ENCODE measurements at regions not wholly inside any gene's neighbourhood (a gene's known extent, or its start where the extent isn't known, plus 50 kb on each side); places are given as distances from the start of the nearest gene placed in this dataset.

DNA sequence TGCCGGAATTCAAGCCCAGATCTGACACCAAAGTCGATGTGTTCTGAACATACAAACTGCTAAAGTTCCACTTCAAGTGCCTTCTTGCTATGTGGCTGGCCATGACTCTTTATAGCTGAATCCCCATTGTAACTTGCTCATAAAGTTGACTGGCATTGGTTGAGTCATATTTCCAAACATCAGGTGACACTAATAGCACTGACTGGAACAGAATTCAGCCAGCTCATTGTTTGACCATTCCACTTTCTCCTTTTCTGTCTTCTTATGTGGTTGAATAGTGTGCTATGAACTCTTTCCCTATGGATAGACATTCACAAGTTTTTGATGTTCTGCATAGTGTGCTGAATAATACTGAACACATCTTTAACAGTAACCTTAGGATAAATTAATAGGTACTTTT lies 266.2 kb upstream of the ZFP64 start:
- no peaks in the 10 kb centered on the region for H3K9me2 ChIP-seq (ENCODE audit: insufficient read depth, low read length)
- H3K4me3 ChIP-seq (ENCODE audit: low read depth, low read length, poor library complexity, severe bottlenecking), result no peak overlapping the region
- CTCF ChIA-PET (ENCODE audit: unreplicated experiment), result no interaction called here
- BruUV-seq (replicated peaks), result no TSS peak
- no peak overlapping the region for H2AFZ ChIP-seq (ENCODE audit: low read length)
- no peaks in the 10 kb centered on the region for H4K20me1 ChIP-seq (ENCODE audit: insufficient read depth, low read length)
- H3K27ac ChIP-seq (ENCODE audit: low read depth, low read length, poor library complexity, severe bottlenecking), result no peak overlapping the region
- intact Hi-C loops (cut with micrococcal nuclease; ENCODE audit: unreplicated experiment), result no loop called here
- POLR2A ChIA-PET, result no interaction called here
- no peaks in the 10 kb centered on the region for H3K36me3 ChIP-seq (ENCODE audit: insufficient read depth, low read length)
- no peak overlapping the region for H3K4me2 ChIP-seq (ENCODE audit: low read length)
- H3K9me3 ChIP-seq (ENCODE audit: low read length), result no peaks in the 10 kb centered on the region
- H3K79me2 ChIP-seq (ENCODE audit: insufficient read depth, low read depth, low read length), result no peaks in the 10 kb centered on the region
- H3K4me1 ChIP-seq (ENCODE audit: insufficient read depth, low read length, poor library complexity, severe bottlenecking), result no peaks in the 10 kb centered on the region
- DNase-seq (ENCODE audit: low spot score), result no peak
- no peak for TF ChIP-seq EZH2phosphoT487 (IDR thresholded peaks at IDR 0.05; ENCODE audit: borderline replicate concordance, low read depth, low read length)
- no peak for TF ChIP-seq CTCF (conservative IDR thresholded peaks at IDR 0.05; ENCODE audit: low read length)

- ChIA-PET CTCF (ENCODE audit: unreplicated experiment) (no interaction called here), POLR2A (no interaction called here)
- Histone ChIP-seq H3K9me2 (ENCODE audit: insufficient read depth, low read length) (no peaks in the 10 kb centered on the region), H3K4me2 (ENCODE audit: low read length) (no peak overlapping the region), H3K4me3 (ENCODE audit: low read depth, low read length, poor library complexity, severe bottlenecking) (no peak overlapping the region), H3K9me3 (ENCODE audit: low read length) (no peaks in the 10 kb centered on the region), H3K36me3 (ENCODE audit: insufficient read depth, low read length) (no peaks in the 10 kb centered on the region), H3K4me1 (ENCODE audit: insufficient read depth, low read length, poor library complexity, severe bottlenecking) (no peaks in the 10 kb centered on the region), H3K79me2 (ENCODE audit: insufficient read depth, low read depth, low read length) (no peaks in the 10 kb centered on the region), H2AFZ (ENCODE audit: low read length) (no peak overlapping the region), H3K27ac (ENCODE audit: low read depth, low read length, poor library complexity, severe bottlenecking) (no peak overlapping the region), H4K20me1 (ENCODE audit: insufficient read depth, low read length) (no peaks in the 10 kb centered on the region)
- BruUV-seq (replicated peaks), result no TSS peak
- intact Hi-C loops (cut with micrococcal nuclease; ENCODE audit: unreplicated experiment), result no loop called here
- TF ChIP-seq EZH2phosphoT487 (IDR thresholded peaks at IDR 0.05; ENCODE audit: borderline replicate concordance, low read depth, low read length), result no peak
- no peak for TF ChIP-seq CTCF (conservative IDR thresholded peaks at IDR 0.05; ENCODE audit: low read length)
- DNase-seq (ENCODE audit: low spot score), result no peak
Measured at GRCh38 chr20:52454660-52455059, 263.1 kb upstream of the ZFP64 start.

GRCh38 chr20:52448513-52449232 lies 257.1 kb upstream of the ZFP64 start:
- H2AFZ ChIP-seq (ENCODE audit: low read length), result no peak overlapping the region
- no peaks in the 10 kb centered on the region for H3K9me2 ChIP-seq (ENCODE audit: insufficient read depth, low read length)
- ChIA-PET POLR2A (interaction anchor here (0.5 to 0.7 kb wide), 2 partner anchors 1132 to 1623 kb away, joined by 3 read pairs; no protein-coding TSS in a partner anchor), CTCF (ENCODE audit: unreplicated experiment) (no interaction called here)
- H3K4me3 ChIP-seq (ENCODE audit: low read depth, low read length, poor library complexity, severe bottlenecking), result no peak overlapping the region
- no TSS peak for BruUV-seq (replicated peaks)
- H3K9me3 ChIP-seq (ENCODE audit: low read length), result no peaks in the 10 kb centered on the region
- H3K79me2 ChIP-seq (ENCODE audit: insufficient read depth, low read depth, low read length), result no peaks in the 10 kb centered on the region
- H3K4me2 ChIP-seq (ENCODE audit: low read length), result no peak overlapping the region
- H3K4me1 ChIP-seq (ENCODE audit: insufficient read depth, low read length, poor library complexity, severe bottlenecking), result no peaks in the 10 kb centered on the region
- no peaks in the 10 kb centered on the region for H3K36me3 ChIP-seq (ENCODE audit: insufficient read depth, low read length)
- H4K20me1 ChIP-seq (ENCODE audit: insufficient read depth, low read length), result no peaks in the 10 kb centered on the region
- no peak for DNase-seq (ENCODE audit: low spot score)
- TF ChIP-seq EZH2phosphoT487 (IDR thresholded peaks at IDR 0.05; ENCODE audit: borderline replicate concordance, low read depth, low read length) (no peak), CTCF (conservative IDR thresholded peaks at IDR 0.05; ENCODE audit: low read length) (no peak)
- intact Hi-C loops (cut with micrococcal nuclease; ENCODE audit: unreplicated experiment), result no loop called here
- H3K27ac ChIP-seq (ENCODE audit: low read depth, low read length, poor library complexity, severe bottlenecking), result no peak overlapping the region
